ENCODE measurements at regions not wholly inside any gene's neighbourhood (a gene's known extent, or its start where the extent isn't known, plus 50 kb on each side); places are given as distances from the start of the nearest gene placed in this dataset.

- DNase-seq (ENCODE audit: low read depth in 2 of 2): peak in 1 of 2 donors; percentile 25
Observed at GRCh38 chr7:15862781-15863165, 176.3 kb upstream of the MEOX2 start.

GRCh38 chr7:15862016-15862780, 175.7 kb upstream of the MEOX2 start:
- DNase-seq (ENCODE audit: low read depth in 2 of 2): no peak

GRCh38 chr7:15860264-15860949, 173.9 kb upstream of the MEOX2 start:
- DNase-seq (ENCODE audit: low read depth in 2 of 2): no peak

- DNase-seq (ENCODE audit: low read depth in 2 of 2): no peak
Observed at GRCh38 chr7:15857026-15857425, 170.5 kb upstream of the MEOX2 start.

- no peak for DNase-seq (ENCODE audit: low read depth in 2 of 2)
Observed at GRCh38 chr7:15856311-15856710, 169.8 kb upstream of the MEOX2 start.

- DNase-seq (ENCODE audit: low read depth in 2 of 2): no peak
Observed at GRCh38 chr7:15855525-15856109, 169.1 kb upstream of the MEOX2 start.

GRCh38 chr7:15854841-15855524, 168.5 kb upstream of the MEOX2 start:
- DNase-seq (ENCODE audit: low read depth in 2 of 2): peak in 1 of 2 donors; percentile 62

- DNase-seq (ENCODE audit: low read depth in 2 of 2): peak in 1 of 2 donors; percentile 51
Observed at GRCh38 chr7:15853832-15854470, 167.5 kb upstream of the MEOX2 start.

- DNase-seq (ENCODE audit: low read depth in 2 of 2): no peak
Observed at GRCh38 chr7:15851201-15851600, 164.7 kb upstream of the MEOX2 start.

- DNase-seq (ENCODE audit: low read depth in 2 of 2): no peak
Observed at GRCh38 chr7:15848901-15849300, 162.4 kb upstream of the MEOX2 start.

GRCh38 chr7:15848362-15848761, 161.9 kb upstream of the MEOX2 start:
- no peak for DNase-seq (ENCODE audit: low read depth in 2 of 2)

- DNase-seq (ENCODE audit: low read depth in 2 of 2): peak in 1 of 2 donors; percentile 58
Observed at GRCh38 chr7:15845868-15846267, 159.4 kb upstream of the MEOX2 start.

- no peak for DNase-seq (ENCODE audit: low read depth in 2 of 2)
Observed at GRCh38 chr7:15845461-15845860, 159.0 kb upstream of the MEOX2 start.

- DNase-seq (ENCODE audit: low read depth in 2 of 2): peak; percentile 62 to 79
Observed at GRCh38 chr7:15839416-15840100, 153.1 kb upstream of the MEOX2 start.

- DNase-seq (ENCODE audit: low read depth in 2 of 2): no peak
Observed at GRCh38 chr7:15838265-15838664, 151.8 kb upstream of the MEOX2 start.

- no peak for DNase-seq (ENCODE audit: low read depth in 2 of 2)
Observed at GRCh38 chr7:15837306-15837950, 150.9 kb upstream of the MEOX2 start.

GRCh38 chr7:15836651-15837050, 150.2 kb upstream of the MEOX2 start:
- no peak for DNase-seq (ENCODE audit: low read depth in 2 of 2)

- no peak for DNase-seq (ENCODE audit: low read depth in 2 of 2)
Observed at GRCh38 chr7:15836041-15836440, 149.6 kb upstream of the MEOX2 start.

GRCh38 chr7:15834446-15834845, 148.0 kb upstream of the MEOX2 start:
- DNase-seq (ENCODE audit: low read depth in 2 of 2): no peak

GRCh38 chr7:15832996-15833395, 146.5 kb upstream of the MEOX2 start:
- DNase-seq (ENCODE audit: low read depth in 2 of 2): peak in 1 of 2 donors; percentile 59

GRCh38 chr7:15831606-15832005, 145.1 kb upstream of the MEOX2 start:
- DNase-seq (ENCODE audit: low read depth in 2 of 2): no peak
